C4-2B (cell line): ENCODE measurements at regions not wholly inside any gene's neighbourhood (a gene's known extent, or its start where the extent isn't known, plus 50 kb on each side); places are given as distances from the start of the nearest gene placed in this dataset.

Experiments used
- H3K27ac ChIP-seq: fragments of 450-650 bp; 2 replicates; pipeline ENCODE4 v1.5.1; 2017
- CTCF ChIP-seq: fragments of 450-650 bp; conservative IDR thresholded peaks from 2 replicates; pipeline ENCODE4 v1.5.1; 2017; ENCODE audit warnings: mild to moderate bottlenecking
- ZFX ChIP-seq: fragments of 450-650 bp; IDR thresholded peaks from 2 replicates; pipeline ENCODE4 v1.6.1; 2017

- no peak overlapping the region for H3K27ac ChIP-seq
- no peak for TF ChIP-seq CTCF
- TF ChIP-seq ZFX, result no peak
These were observed 218.6 kb upstream of the SYT1 start for GRCh38 chr12:78645956-78646355.

GRCh38 chr12:78651755-78652154, 212.8 kb upstream of the SYT1 start:
- TF ChIP-seq CTCF, result no peak
- TF ChIP-seq ZFX, result no peak
- no peak overlapping the region for H3K27ac ChIP-seq

GRCh38 chr12:78666584-78666983, 198.0 kb upstream of the SYT1 start:
- H3K27ac ChIP-seq, result no peak overlapping the region
- TF ChIP-seq ZFX (no peak), CTCF (no peak)

- no peak overlapping the region for H3K27ac ChIP-seq
- TF ChIP-seq ZFX (no peak), CTCF (no peak)
These were observed 193.3 kb upstream of the SYT1 start for GRCh38 chr12:78671295-78671694.

GRCh38 chr12:78672033-78672432, 192.5 kb upstream of the SYT1 start:
- TF ChIP-seq ZFX (no peak), CTCF (no peak)

GRCh38 chr12:78674311-78675090, 190.1 kb upstream of the SYT1 start:
- no peak overlapping the region for H3K27ac ChIP-seq
- TF ChIP-seq ZFX, result no peak
- TF ChIP-seq CTCF, result no peak

More at GRCh38 chr12:78672033-78672432, 192.5 kb upstream of the SYT1 start:
- H3K27ac ChIP-seq, result no peak overlapping the region

GRCh38 chr12:78680596-78680995, 184.0 kb upstream of the SYT1 start:
- no peak for TF ChIP-seq ZFX
- no peak overlapping the region for H3K27ac ChIP-seq

GRCh38 chr12:78683031-78683430, 181.5 kb upstream of the SYT1 start:
- no peak overlapping the region for H3K27ac ChIP-seq
- no peak for TF ChIP-seq CTCF
- no peak for TF ChIP-seq ZFX
